ENCODE measurements at regions not wholly inside any gene's neighbourhood (a gene's known extent, or its start where the extent isn't known, plus 50 kb on each side); places are given as distances from the start of the nearest gene placed in this dataset.

- DNase-seq (ENCODE audit: low spot score), result peak; percentile 11
- Mint-ChIP-seq H3K9me3 (peaks cover 29% of the 10 kb centered on the region; the same call in 2 of the 3 replicates), H3K4me3 (no peak overlapping the region), H3K36me3 (ENCODE audit: low read depth) (peaks cover 8% of the 10 kb centered on the region; the same call in 2 of the 3 replicates), H3K4me1 (peaks cover 4% of the 10 kb centered on the region; the same call in 2 of the 3 replicates), H3K27me3 (ENCODE audit: insufficient read depth, low read depth, poor library complexity) (peaks cover 6% of the 10 kb centered on the region), H3K27ac (no peak overlapping the region)
- ATAC-seq, result no peak
- no peaks in the 10 kb centered on the region; the same call in 1 of the 2 replicates for H3K4me1 ChIP-seq (ENCODE audit: insufficient read depth)
- no peak overlapping the region for H3K4me3 ChIP-seq
- no peaks in the 10 kb centered on the region for H3F3A ChIP-seq (replicated peaks; ENCODE audit: low read depth)
- 0 out of 2 replicates have a peak, but pooled peaks cover 3% of the 10 kb centered on the region for H3K36me3 ChIP-seq (ENCODE audit: insufficient read depth)
- H3K27ac ChIP-seq (ENCODE audit: low read depth), result no peak overlapping the region
- H3K4me2 ChIP-seq, result no peak overlapping the region
- no peaks in the 10 kb centered on the region for H3K27me3 ChIP-seq (ENCODE audit: insufficient read depth)
- no peak for TF ChIP-seq POLR2AphosphoS5 (IDR thresholded peaks at IDR 0.05; ENCODE audit: low read depth)
- peaks cover 5% of the 10 kb centered on the region; the same call in 1 of the 2 replicates for H3K9me2 ChIP-seq (ENCODE audit: insufficient read depth)
- no peaks in the 10 kb centered on the region for H3K79me2 ChIP-seq (replicated peaks; ENCODE audit: insufficient read depth)
- peak overlapping the region; percentile 43; the same call in 1 of the 2 replicates for H2AFZ ChIP-seq
- no peaks in the 10 kb centered on the region; the same call in 1 of the 2 replicates for H4K20me1 ChIP-seq (replicated peaks; ENCODE audit: insufficient read depth)
Measured at GRCh38 chr3:194933465-194933864, 247.8 kb downstream of the FAM43A start.

GRCh38 chr3:194935061-194935460, 249.4 kb downstream of the FAM43A start:
- H4K20me1 ChIP-seq (replicated peaks; ENCODE audit: insufficient read depth), result no peaks in the 10 kb centered on the region; the same call in 1 of the 2 replicates
- no peaks in the 10 kb centered on the region for H3F3A ChIP-seq (replicated peaks; ENCODE audit: low read depth)
- H3K27ac ChIP-seq (ENCODE audit: low read depth), result no peak overlapping the region
- peaks cover 3% of the 10 kb centered on the region; the same call in 1 of the 2 replicates for H3K9me2 ChIP-seq (ENCODE audit: insufficient read depth)
- H3K27ac Mint-ChIP-seq, result no peak overlapping the region
- H3K36me3 ChIP-seq (ENCODE audit: insufficient read depth), result 0 out of 2 replicates have a peak, but pooled peaks cover 2% of the 10 kb centered on the region
- ATAC-seq (no peak), DNase-seq (ENCODE audit: low spot score) (no peak)
- 0 out of 2 replicates have a peak overlapping the region, but pooled peaks have one; percentile 32 for H2AFZ ChIP-seq
- H3K27me3 ChIP-seq (ENCODE audit: insufficient read depth), result no peaks in the 10 kb centered on the region
- no peak overlapping the region for H3K4me3 ChIP-seq
- peaks cover 2% of the 10 kb centered on the region for H3K27me3 Mint-ChIP-seq (ENCODE audit: insufficient read depth, low read depth, poor library complexity)
- H3K79me2 ChIP-seq (replicated peaks; ENCODE audit: insufficient read depth), result no peaks in the 10 kb centered on the region
- H3K4me3 Mint-ChIP-seq, result no peak overlapping the region
- H3K9me3 Mint-ChIP-seq, result peaks cover 18% of the 10 kb centered on the region; the same call in 2 of the 3 replicates
- peaks cover 4% of the 10 kb centered on the region; the same call in 2 of the 3 replicates for H3K4me1 Mint-ChIP-seq
- no peaks in the 10 kb centered on the region; the same call in 1 of the 2 replicates for H3K4me1 ChIP-seq (ENCODE audit: insufficient read depth)
- H3K4me2 ChIP-seq, result no peak overlapping the region
- no peaks in the 10 kb centered on the region for H3K36me3 Mint-ChIP-seq (ENCODE audit: low read depth)
- TF ChIP-seq NANOG (IDR thresholded peaks at IDR 0.05; ENCODE audit: borderline replicate concordance) (no peak), ZNF331 (CRISPR knock-in tag; IDR thresholded peaks at IDR 0.05; ENCODE audit: low read depth) (no peak), POLR2AphosphoS5 (IDR thresholded peaks at IDR 0.05; ENCODE audit: low read depth) (no peak), ZNF114 (CRISPR knock-in tag; IDR thresholded peaks at IDR 0.05) (no peak), ZNF462 (CRISPR knock-in tag; IDR thresholded peaks at IDR 0.05) (no peak), ETS1 (IDR thresholded peaks at IDR 0.05) (no peak), REST (IDR thresholded peaks at IDR 0.05; ENCODE audit: unreplicated experiment) (no peak), EZH2phosphoT487 (IDR thresholded peaks at IDR 0.05; ENCODE audit: unreplicated experiment) (no peak), STAT1 (IDR thresholded peaks at IDR 0.05; ENCODE audit: unreplicated experiment) (no peak), JUNB (IDR thresholded peaks at IDR 0.05; ENCODE audit: unreplicated experiment) (no peak), EZH2 (IDR thresholded peaks at IDR 0.05; ENCODE audit: low read depth, unreplicated experiment) (no peak)

Data from GM23338 (cell line).